IPS-20b (cell line): ENCODE measurements at regions not wholly inside any gene's neighbourhood (a gene's known extent, or its start where the extent isn't known, plus 50 kb on each side); places are given as distances from the start of the nearest gene placed in this dataset.

Experiments
- H3K27ac ChIP-seq: one replicate; pipeline ENCODE4 v1.5.1; 2013; ENCODE audit warnings: low read length
- H3K27me3 ChIP-seq: 2 replicates; pipeline ENCODE4 v1.6.1; 2013; ENCODE audit warnings: mild to moderate bottlenecking, low read length, inconsistent platforms; ENCODE audit not compliant: insufficient read depth
- H3K36me3 ChIP-seq: 2 replicates; pipeline ENCODE4 v1.6.1; 2013; ENCODE audit warnings: low read depth, mild to moderate bottlenecking, inconsistent platforms, low read length, moderate library complexity; ENCODE audit not compliant: insufficient read depth
- H3K4me1 ChIP-seq: 2 replicates; pipeline ENCODE4 v1.6.1; 2013; ENCODE audit warnings: mild to moderate bottlenecking, control low read depth, inconsistent platforms, low read length, moderate library complexity; ENCODE audit not compliant: insufficient read depth
- H3K4me3 ChIP-seq: 2 replicates; pipeline ENCODE4 v1.5.1; 2013; ENCODE audit warnings: mild to moderate bottlenecking, low read length, inconsistent platforms
- H3K9ac ChIP-seq: 2 replicates; pipeline ENCODE4 v1.6.1; 2013; ENCODE audit warnings: low read depth, mild to moderate bottlenecking, inconsistent platforms, low read length, moderate library complexity
- H3K9me3 ChIP-seq: 2 replicates; pipeline ENCODE4 v1.6.1; 2013; ENCODE audit warnings: mild to moderate bottlenecking, low read depth, low read length, inconsistent platforms; ENCODE audit not compliant: insufficient read depth

GRCh38 chr10:44054046-44054445, 330.9 kb downstream of the CXCL12 start:
- Histone ChIP-seq H3K4me1 (peaks cover 5% of the 10 kb centered on the region; the same call in 1 of the 2 replicates), H3K27ac (no peak overlapping the region), H3K9me3 (no peaks in the 10 kb centered on the region), H3K4me3 (no peak overlapping the region), H3K36me3 (no peaks in the 10 kb centered on the region), H3K27me3 (no peaks in the 10 kb centered on the region), H3K9ac (no peak overlapping the region)

- Histone ChIP-seq H3K9me3 (no peaks in the 10 kb centered on the region), H3K4me3 (no peak overlapping the region), H3K36me3 (no peaks in the 10 kb centered on the region), H3K4me1 (peaks cover 5% of the 10 kb centered on the region; the same call in 1 of the 2 replicates), H3K9ac (no peak overlapping the region), H3K27me3 (no peaks in the 10 kb centered on the region), H3K27ac (no peak overlapping the region)
Measured at GRCh38 chr10:44053391-44053790, 331.5 kb downstream of the CXCL12 start.

- Histone ChIP-seq H3K36me3 (no peaks in the 10 kb centered on the region), H3K27me3 (no peaks in the 10 kb centered on the region), H3K9me3 (no peaks in the 10 kb centered on the region), H3K4me3 (no peak overlapping the region), H3K9ac (no peak overlapping the region), H3K4me1 (no peaks in the 10 kb centered on the region), H3K27ac (no peak overlapping the region)
Measured at GRCh38 chr10:44051584-44052385, 333.1 kb downstream of the CXCL12 start.

GRCh38 chr10:44051091-44051490, 333.8 kb downstream of the CXCL12 start:
- H3K4me3 ChIP-seq: no peak overlapping the region
- H3K27me3 ChIP-seq: no peaks in the 10 kb centered on the region
- H3K9me3 ChIP-seq: no peaks in the 10 kb centered on the region

GRCh38 chr10:44049301-44050015, 335.4 kb downstream of the CXCL12 start:
- Histone ChIP-seq H3K4me3 (no peak overlapping the region), H3K9ac (no peak overlapping the region), H3K27me3 (no peaks in the 10 kb centered on the region), H3K4me1 (no peaks in the 10 kb centered on the region), H3K9me3 (no peaks in the 10 kb centered on the region), H3K27ac (no peak overlapping the region), H3K36me3 (no peaks in the 10 kb centered on the region)

More at GRCh38 chr10:44051091-44051490, 333.8 kb downstream of the CXCL12 start:
- Histone ChIP-seq H3K9ac (no peak overlapping the region), H3K4me1 (no peaks in the 10 kb centered on the region), H3K27ac (no peak overlapping the region), H3K36me3 (no peaks in the 10 kb centered on the region)

- H3K9ac ChIP-seq: no peak overlapping the region
- peaks cover 3% of the 10 kb centered on the region; the same call in 1 of the 2 replicates for H3K4me1 ChIP-seq
- no peaks in the 10 kb centered on the region for H3K36me3 ChIP-seq
- H3K9me3 ChIP-seq: no peaks in the 10 kb centered on the region
- H3K27ac ChIP-seq: no peak overlapping the region
- H3K4me3 ChIP-seq: no peak overlapping the region
- no peaks in the 10 kb centered on the region for H3K27me3 ChIP-seq
Measured at GRCh38 chr10:44047361-44047760, 337.5 kb downstream of the CXCL12 start.

GRCh38 chr10:44046605-44047004, 338.3 kb downstream of the CXCL12 start:
- Histone ChIP-seq H3K9me3 (no peaks in the 10 kb centered on the region), H3K4me1 (peaks cover 8% of the 10 kb centered on the region; the same call in 1 of the 2 replicates), H3K4me3 (no peak overlapping the region), H3K27ac (no peak overlapping the region), H3K36me3 (no peaks in the 10 kb centered on the region), H3K27me3 (no peaks in the 10 kb centered on the region), H3K9ac (no peak overlapping the region)

GRCh38 chr10:44045020-44045419, 339.9 kb downstream of the CXCL12 start:
- H3K36me3 ChIP-seq: no peaks in the 10 kb centered on the region
- no peaks in the 10 kb centered on the region for H3K27me3 ChIP-seq
- H3K4me3 ChIP-seq: no peak overlapping the region
- H3K4me1 ChIP-seq: peaks cover 8% of the 10 kb centered on the region; the same call in 1 of the 2 replicates
- H3K9ac ChIP-seq: no peak overlapping the region
- no peak overlapping the region for H3K27ac ChIP-seq
- H3K9me3 ChIP-seq: no peaks in the 10 kb centered on the region

- H3K9ac ChIP-seq: no peak overlapping the region
Measured at GRCh38 chr10:44044549-44044948, 340.3 kb downstream of the CXCL12 start.

GRCh38 chr10:44043646-44044375, 341.1 kb downstream of the CXCL12 start:
- Histone ChIP-seq H3K4me3 (no peak overlapping the region), H3K36me3 (no peaks in the 10 kb centered on the region), H3K27ac (no peak overlapping the region), H3K9me3 (no peaks in the 10 kb centered on the region), H3K27me3 (no peaks in the 10 kb centered on the region), H3K9ac (no peak overlapping the region), H3K4me1 (peaks cover 8% of the 10 kb centered on the region; the same call in 1 of the 2 replicates)

More at GRCh38 chr10:44044549-44044948, 340.3 kb downstream of the CXCL12 start:
- peaks cover 8% of the 10 kb centered on the region; the same call in 1 of the 2 replicates for H3K4me1 ChIP-seq
- no peaks in the 10 kb centered on the region for H3K27me3 ChIP-seq
- no peak overlapping the region for H3K4me3 ChIP-seq
- no peaks in the 10 kb centered on the region for H3K9me3 ChIP-seq
- H3K36me3 ChIP-seq: no peaks in the 10 kb centered on the region
- no peak overlapping the region for H3K27ac ChIP-seq

- H3K4me3 ChIP-seq: no peak overlapping the region
- H3K9me3 ChIP-seq: no peaks in the 10 kb centered on the region
- no peaks in the 10 kb centered on the region for H3K36me3 ChIP-seq
- H3K27ac ChIP-seq: no peak overlapping the region
- peaks cover 8% of the 10 kb centered on the region; the same call in 1 of the 2 replicates for H3K4me1 ChIP-seq
- no peaks in the 10 kb centered on the region for H3K27me3 ChIP-seq
- H3K9ac ChIP-seq: no peak overlapping the region
Measured at GRCh38 chr10:44042926-44043602, 341.8 kb downstream of the CXCL12 start.
